HepG2 (cell line): ENCODE measurements at regions not wholly inside any gene's neighbourhood (a gene's known extent, or its start where the extent isn't known, plus 50 kb on each side); places are given as distances from the start of the nearest gene placed in this dataset.

Experiments used
- ATAC-seq: fragments of 200-7000 bp; cut with Tn5 transposase; 3 replicates; pipeline ENCODE4 v1.9.1; 2020; ENCODE audit warnings: mild to moderate bottlenecking, moderate library complexity
- BruUV-seq: library from RNA; stranded (reverse); fragments of 400-500 nt; replicated peaks from 2 replicates; lab custom pipeline; 2021; lab: Mats Ljungman, UMichigan
- CTCF ChIA-PET: fragments of 300-600 bp; formaldehyde crosslinking; extraction: SDS; loops from one replicate; lab custom pipeline; 2021; ENCODE audit warnings: low total read pairs, inconsistent platforms, low intra/inter-chr PET ratio; lab: Yijun Ruan, JAX
- POLR2A ChIA-PET: fragments of 350-600 bp; sonication (Branson Sonifier 250); formaldehyde crosslinking; loops from one replicate; lab custom pipeline; 2020; ENCODE audit warnings: antibody characterized with exemption, inconsistent platforms; lab: Yijun Ruan, JAX
- DNase-seq: peaks from one replicate; pipeline ENCODE4 v3.0.0-alpha.2; 2015; ENCODE audit warnings: low spot score
- FAIRE-seq: peaks from 3 replicates; lab custom pipeline; 2011; peaks lifted over from hg19 to GRCh38; lab: Jason Lieb, UNC
- H2AFZ ChIP-seq: one replicate; pipeline ENCODE4 v1.6.1; 2011; ENCODE audit warnings: low read length, inconsistent platforms
- H3K27ac ChIP-seq: fragments of 300-600 bp; 3 replicates; pipeline ENCODE4 v1.8.0; 2011; ENCODE audit warnings: mixed run types, mild to moderate bottlenecking, mixed read lengths, low read length, inconsistent platforms; ENCODE audit not compliant: insufficient read depth; ENCODE audit errors: extremely low read length
- H3K27me3 ChIP-seq, 2 experiments: fragments of 200-600 bp in 1 of 2; 2 replicates in 1 of 2; 3 replicates in 1 of 2; pipeline versions ENCODE4 v1.6.0 to v1.8.0; 2011; ENCODE audit warnings: low read length in 2 of 2, mild to moderate bottlenecking in 2 of 2, moderate library complexity in 2 of 2, inconsistent platforms in 1 of 2; ENCODE audit not compliant: insufficient read depth in 2 of 2, control insufficient read depth in 1 of 2
- H3K36me3 ChIP-seq, 2 experiments: fragments of 200-600 bp in 1 of 2; replicated peaks in 1 of 2; 2 replicates in 1 of 2; 3 replicates in 1 of 2; pipeline versions ENCODE4 v1.5.1 to v1.8.0; 2011; ENCODE audit warnings: low read length in 2 of 2, inconsistent platforms in 1 of 2; ENCODE audit not compliant: insufficient read depth in 2 of 2, control insufficient read depth in 1 of 2
- H3K4me1 ChIP-seq: 2 replicates; pipeline ENCODE4 v1.5.1; 2012; ENCODE audit warnings: low read length, inconsistent platforms; ENCODE audit not compliant: insufficient read depth
- H3K4me2 ChIP-seq: 2 replicates; pipeline ENCODE4 v1.6.0; 2011; ENCODE audit warnings: low read depth, low read length, inconsistent platforms
- H3K4me3 ChIP-seq, 3 experiments: fragments of 200-600 bp in 1 of 3; sonication (generic), shearing (Covaris generic) in 1 of 3; replicated peaks in 1 of 3; 2 replicates each; pipeline ENCODE4 v1.5.1; 2011 to 2016; ENCODE audit warnings: low read length in 3 of 3, inconsistent platforms in 2 of 3, low read depth in 2 of 3, mild to moderate bottlenecking in 2 of 3, control low read depth in 1 of 3, mixed read lengths in 1 of 3; ENCODE audit not compliant: insufficient read depth in 1 of 3
- H3K79me2 ChIP-seq: one replicate; pipeline ENCODE4 v1.6.1; 2011; ENCODE audit warnings: low read length, inconsistent platforms; ENCODE audit not compliant: insufficient read depth
- H3K9ac ChIP-seq: 2 replicates; pipeline ENCODE4 v1.6.0; 2011; ENCODE audit warnings: mild to moderate bottlenecking, low read depth, low read length, inconsistent platforms; ENCODE audit not compliant: insufficient read depth
- H3K9me3 ChIP-seq: 2 replicates; pipeline ENCODE4 v1.5.1; 2012; ENCODE audit warnings: mild to moderate bottlenecking, low read length
- H4K20me1 ChIP-seq: 2 replicates; pipeline ENCODE4 v1.6.0; 2011; ENCODE audit warnings: inconsistent platforms, mild to moderate bottlenecking, low read length, moderate library complexity; ENCODE audit not compliant: insufficient read depth
- AGO2 ChIP-seq: fragments of 200-400 bp; formaldehyde crosslinking; optimal IDR thresholded peaks from 2 replicates; pipeline ENCODE3; 2017; ENCODE audit warnings: mild to moderate bottlenecking, low read depth, low read length, moderate library complexity
- ATAD3A ChIP-seq: sonication (generic); formaldehyde crosslinking; IDR thresholded peaks from 2 replicates; pipeline ENCODE4 v1.4.0; 2020; ENCODE audit warnings: missing genetic modification reagents
- JUNB ChIP-seq: sonication (generic); formaldehyde crosslinking; IDR thresholded peaks from 2 replicates; pipeline ENCODE4 v1.8.0; 2022; ENCODE audit warnings: missing genetic modification reagents, mild to moderate bottlenecking, borderline replicate concordance
- MAZ ChIP-seq, 2 experiments: sonication (generic) in 1 of 2; formaldehyde crosslinking in 1 of 2; IDR thresholded peaks; 2 replicates each; pipeline versions ENCODE4 v1.5.0 to v1.6.1; 2012 to 2020; ENCODE audit warnings: low read depth in 2 of 2, mild to moderate bottlenecking in 2 of 2, borderline replicate concordance in 1 of 2, improper control_type of control experiment in 1 of 2, low read length in 1 of 2, missing genetic modification reagents in 1 of 2, moderate library complexity in 1 of 2
- PCBP1 ChIP-seq: fragments of 200-400 bp; formaldehyde crosslinking; IDR thresholded peaks from 2 replicates; pipeline ENCODE4 v1.6.1; 2017; ENCODE audit warnings: mild to moderate bottlenecking, low read depth, low read length, borderline replicate concordance
- REXO4 ChIP-seq: sonication (generic); formaldehyde crosslinking; IDR thresholded peaks from 2 replicates; pipeline ENCODE4 v1.8.0; 2022; ENCODE audit warnings: missing genetic modification reagents, mild to moderate bottlenecking, borderline replicate concordance
- ZFP41 ChIP-seq: sonication (generic); formaldehyde crosslinking; IDR thresholded peaks from 2 replicates; pipeline ENCODE4 v1.4.0; 2020; ENCODE audit warnings: mild to moderate bottlenecking, missing genetic modification reagents, borderline replicate concordance
- in situ Hi-C: cut with HindIII; loops from 2 replicates; pipeline ENCODE4 v1.10.0; 2017; ENCODE audit warnings: low pct_unique_long_range_greater_than_20kb; ENCODE audit not compliant: extremely low pct_ligation_motif_present
- intact Hi-C: fragments of 100-400 bp; cut with micrococcal nuclease; formaldehyde crosslinking; loops from one replicate; pipeline ENCODE4 v1.10.0; 2022; ENCODE audit not compliant: unreplicated experiment
- TF ChIP-seq, protein P1 (sequence below): sonication (generic); formaldehyde crosslinking; IDR thresholded peaks from 2 replicates; pipeline ENCODE4 v1.4.0; 2020; ENCODE audit warnings: missing genetic modification reagents
- TF ChIP-seq, protein P2 (sequence below): sonication (generic); formaldehyde crosslinking; IDR thresholded peaks from 2 replicates; pipeline ENCODE4 v1.4.0; 2020; ENCODE audit warnings: mild to moderate bottlenecking, low read depth, missing genetic modification reagents
- TF ChIP-seq, protein P3 (sequence below): sonication (generic); formaldehyde crosslinking; IDR thresholded peaks from 2 replicates; pipeline ENCODE4 v1.5.0; 2020; ENCODE audit warnings: missing genetic modification reagents
- TF ChIP-seq, protein P4 (sequence below): IDR thresholded peaks from 2 replicates; pipeline ENCODE4 v1.6.1; 2016; ENCODE audit warnings: missing biosample characterization, missing genetic modification reagents, low read depth

DNA sequence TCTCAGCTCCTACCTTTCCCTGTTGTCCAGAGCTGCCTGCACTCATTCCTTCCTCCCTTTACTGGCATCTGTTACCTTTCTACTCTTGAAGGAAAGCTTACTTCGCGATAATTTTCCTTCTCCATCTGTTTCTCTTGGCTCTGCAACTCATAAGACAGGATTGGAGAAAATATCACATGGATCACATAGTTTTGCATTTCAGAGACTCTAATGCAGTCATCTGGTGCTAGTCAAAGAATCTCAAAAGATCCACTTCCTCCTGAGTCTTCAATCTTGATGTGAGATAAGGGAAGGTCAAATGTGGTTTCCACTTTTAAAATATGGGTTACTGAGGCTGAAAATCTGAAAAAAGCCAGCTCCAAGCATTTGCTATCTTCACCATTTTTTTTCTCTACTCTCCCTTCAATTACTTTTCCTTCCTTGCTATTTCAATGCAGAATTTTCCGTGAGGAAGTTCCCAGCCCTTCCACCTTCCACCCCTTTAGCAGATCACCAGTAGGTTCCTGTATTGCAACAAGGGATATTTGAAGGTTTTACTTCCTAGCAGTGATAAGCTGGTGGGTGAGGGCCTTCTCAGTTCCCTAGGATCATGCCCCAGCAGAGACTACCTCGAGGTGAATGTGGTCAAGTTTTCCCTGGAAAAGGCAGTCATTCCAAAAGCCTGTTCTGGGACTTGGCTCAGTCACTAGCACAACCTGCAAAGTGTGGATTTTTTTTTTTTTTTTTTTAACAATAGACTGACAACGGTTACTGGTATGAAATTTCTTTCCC is 62.8 kb upstream of the LRRC1 start (continued):
- TF ChIP-seq, protein P1, sequence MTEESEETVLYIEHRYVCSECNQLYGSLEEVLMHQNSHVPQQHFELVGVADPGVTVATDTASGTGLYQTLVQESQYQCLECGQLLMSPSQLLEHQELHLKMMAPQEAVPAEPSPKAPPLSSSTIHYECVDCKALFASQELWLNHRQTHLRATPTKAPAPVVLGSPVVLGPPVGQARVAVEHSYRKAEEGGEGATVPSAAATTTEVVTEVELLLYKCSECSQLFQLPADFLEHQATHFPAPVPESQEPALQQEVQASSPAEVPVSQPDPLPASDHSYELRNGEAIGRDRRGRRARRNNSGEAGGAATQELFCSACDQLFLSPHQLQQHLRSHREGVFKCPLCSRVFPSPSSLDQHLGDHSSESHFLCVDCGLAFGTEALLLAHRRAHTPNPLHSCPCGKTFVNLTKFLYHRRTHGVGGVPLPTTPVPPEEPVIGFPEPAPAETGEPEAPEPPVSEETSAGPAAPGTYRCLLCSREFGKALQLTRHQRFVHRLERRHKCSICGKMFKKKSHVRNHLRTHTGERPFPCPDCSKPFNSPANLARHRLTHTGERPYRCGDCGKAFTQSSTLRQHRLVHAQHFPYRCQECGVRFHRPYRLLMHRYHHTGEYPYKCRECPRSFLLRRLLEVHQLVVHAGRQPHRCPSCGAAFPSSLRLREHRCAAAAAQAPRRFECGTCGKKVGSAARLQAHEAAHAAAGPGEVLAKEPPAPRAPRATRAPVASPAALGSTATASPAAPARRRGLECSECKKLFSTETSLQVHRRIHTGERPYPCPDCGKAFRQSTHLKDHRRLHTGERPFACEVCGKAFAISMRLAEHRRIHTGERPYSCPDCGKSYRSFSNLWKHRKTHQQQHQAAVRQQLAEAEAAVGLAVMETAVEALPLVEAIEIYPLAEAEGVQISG: no peak
- TF ChIP-seq, protein P2, sequence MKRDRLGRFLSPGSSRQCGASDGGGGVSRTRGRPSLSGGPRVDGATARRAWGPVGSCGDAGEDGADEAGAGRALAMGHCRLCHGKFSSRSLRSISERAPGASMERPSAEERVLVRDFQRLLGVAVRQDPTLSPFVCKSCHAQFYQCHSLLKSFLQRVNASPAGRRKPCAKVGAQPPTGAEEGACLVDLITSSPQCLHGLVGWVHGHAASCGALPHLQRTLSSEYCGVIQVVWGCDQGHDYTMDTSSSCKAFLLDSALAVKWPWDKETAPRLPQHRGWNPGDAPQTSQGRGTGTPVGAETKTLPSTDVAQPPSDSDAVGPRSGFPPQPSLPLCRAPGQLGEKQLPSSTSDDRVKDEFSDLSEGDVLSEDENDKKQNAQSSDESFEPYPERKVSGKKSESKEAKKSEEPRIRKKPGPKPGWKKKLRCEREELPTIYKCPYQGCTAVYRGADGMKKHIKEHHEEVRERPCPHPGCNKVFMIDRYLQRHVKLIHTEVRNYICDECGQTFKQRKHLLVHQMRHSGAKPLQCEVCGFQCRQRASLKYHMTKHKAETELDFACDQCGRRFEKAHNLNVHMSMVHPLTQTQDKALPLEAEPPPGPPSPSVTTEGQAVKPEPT (CRISPR knock-in tag): no peak
- no peak for TF ChIP-seq ATAD3A
- TF ChIP-seq, all 625 proteins: peak for 0

DNA sequence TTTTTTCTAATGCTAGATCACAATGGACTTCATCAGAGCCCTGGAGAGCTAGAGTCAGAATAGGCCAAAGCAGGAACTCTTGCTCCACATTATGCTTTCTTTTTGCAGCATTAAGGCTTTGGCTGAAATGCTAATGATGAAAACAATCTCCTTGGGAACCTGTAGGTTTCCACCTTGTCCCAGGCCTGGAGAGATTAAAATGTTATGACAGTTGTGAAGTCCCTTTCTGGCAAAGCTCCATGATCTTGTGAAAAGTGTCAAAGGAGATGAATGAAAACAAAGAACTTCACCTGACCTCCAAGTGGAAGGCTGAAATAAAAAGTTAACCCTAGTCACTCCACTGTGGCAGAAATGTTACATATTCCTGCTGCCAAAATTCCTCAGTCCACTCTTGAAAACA is 64.0 kb upstream of the LRRC1 start:
- H3K4me1 ChIP-seq: peaks cover 17% of the 10 kb centered on the region; the same call in 1 of the 2 replicates
- DNase-seq: no peak
- intact Hi-C loops (no loop called here), in situ Hi-C loops (loop anchor here (5.0 kb wide), 1 partner anchor 227 kb away; no protein-coding TSS in a partner anchor)
- ChIA-PET POLR2A (no interaction called here), CTCF (no interaction called here)
- no peak overlapping the region for H3K27ac ChIP-seq
- no peaks in the 10 kb centered on the region for H3K9me3 ChIP-seq
- no peak overlapping the region for H3K9ac ChIP-seq
- no peak overlapping the region for H2AFZ ChIP-seq
- no TSS peak for BruUV-seq
- no peak for ATAC-seq
- no peaks in the 10 kb centered on the region for H3K36me3 ChIP-seq
- no peak for FAIRE-seq
- no peak overlapping the region for H3K4me3 ChIP-seq
- H3K79me2 ChIP-seq: no peaks in the 10 kb centered on the region
- no peak overlapping the region for H3K4me2 ChIP-seq
- H3K27me3 ChIP-seq: no peaks in the 10 kb centered on the region
- no peaks in the 10 kb centered on the region for H4K20me1 ChIP-seq
- TF ChIP-seq REXO4 (CRISPR knock-in tag) (no peak), ZFP41 (no peak), PCBP1 (no peak), JUNB (CRISPR knock-in tag) (no peak), AGO2 (no peak), MAZ (IDR thresholded peaks at IDR 0.05; ENCODE audit: borderline replicate concordance, low read depth, low read length) (no peak), MAZ (CRISPR knock-in tag; IDR thresholded peaks at IDR 0.05; ENCODE audit: low read depth) (no peak)
- TF ChIP-seq, protein P2 (CRISPR knock-in tag): no peak
- TF ChIP-seq, protein P3, sequence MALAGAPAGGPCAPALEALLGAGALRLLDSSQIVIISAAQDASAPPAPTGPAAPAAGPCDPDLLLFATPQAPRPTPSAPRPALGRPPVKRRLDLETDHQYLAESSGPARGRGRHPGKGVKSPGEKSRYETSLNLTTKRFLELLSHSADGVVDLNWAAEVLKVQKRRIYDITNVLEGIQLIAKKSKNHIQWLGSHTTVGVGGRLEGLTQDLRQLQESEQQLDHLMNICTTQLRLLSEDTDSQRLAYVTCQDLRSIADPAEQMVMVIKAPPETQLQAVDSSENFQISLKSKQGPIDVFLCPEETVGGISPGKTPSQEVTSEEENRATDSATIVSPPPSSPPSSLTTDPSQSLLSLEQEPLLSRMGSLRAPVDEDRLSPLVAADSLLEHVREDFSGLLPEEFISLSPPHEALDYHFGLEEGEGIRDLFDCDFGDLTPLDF: no peak
- TF ChIP-seq, protein P4, sequence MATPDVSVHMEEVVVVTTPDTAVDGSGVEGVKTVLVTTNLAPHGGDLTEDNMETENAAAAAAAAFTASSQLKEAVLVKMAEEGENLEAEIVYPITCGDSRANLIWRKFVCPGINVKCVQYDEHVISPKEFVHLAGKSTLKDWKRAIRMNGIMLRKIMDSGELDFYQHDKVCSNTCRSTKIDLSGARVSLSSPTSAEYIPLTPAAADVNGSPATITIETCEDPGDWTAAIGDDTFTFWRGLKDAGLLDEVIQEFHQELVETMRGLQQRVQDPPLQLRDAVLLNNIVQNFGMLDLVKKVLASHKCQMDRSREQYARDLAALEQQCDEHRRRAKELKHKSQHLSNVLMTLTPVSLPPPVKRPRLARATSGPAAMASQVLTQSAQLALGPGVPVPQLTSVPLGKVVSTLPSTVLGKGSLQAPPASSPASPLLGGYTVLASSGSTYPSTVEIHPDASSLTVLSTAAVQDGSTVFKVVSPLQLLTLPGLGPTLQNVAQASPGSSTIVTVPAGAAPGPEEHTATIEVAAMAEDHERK (CRISPR knock-in tag): no peak
